Ishikawa (cell line): ENCODE measurements at regions not wholly inside any gene's neighbourhood (a gene's known extent, or its start where the extent isn't known, plus 50 kb on each side); places are given as distances from the start of the nearest gene placed in this dataset.

Experiments
- CEBPB ChIP-seq: IDR thresholded peaks from 2 replicates; pipeline ENCODE4 v1.6.1; 2012
- CREB1 ChIP-seq: IDR thresholded peaks from 2 replicates; pipeline ENCODE4 v1.6.1; 2012; ENCODE audit warnings: low read depth
- EGR1 ChIP-seq: IDR thresholded peaks from 2 replicates; pipeline ENCODE4 v1.6.1; 2012
- EP300 ChIP-seq: IDR thresholded peaks from 2 replicates; pipeline ENCODE4 v1.6.1; 2012; ENCODE audit warnings: borderline replicate concordance
- FOXM1 ChIP-seq: IDR thresholded peaks from 2 replicates; pipeline ENCODE4 v1.6.1; 2012; ENCODE audit warnings: low read depth, borderline replicate concordance
- MAX ChIP-seq: IDR thresholded peaks from 2 replicates; pipeline ENCODE4 v1.6.1; 2012
- NFIC ChIP-seq: IDR thresholded peaks from 2 replicates; pipeline ENCODE4 v1.6.1; 2012
- RAD21 ChIP-seq: IDR thresholded peaks from 2 replicates; pipeline ENCODE4 v1.6.1; 2012; ENCODE audit warnings: low read depth
- REST ChIP-seq: IDR thresholded peaks from 2 replicates; pipeline ENCODE4 v1.6.1; 2012; ENCODE audit warnings: low read depth, mild to moderate bottlenecking
- TAF1 ChIP-seq: IDR thresholded peaks from 2 replicates; pipeline ENCODE4 v1.6.1; 2012; ENCODE audit warnings: low read depth, mild to moderate bottlenecking
- TCF12 ChIP-seq: IDR thresholded peaks from 2 replicates; pipeline ENCODE4 v1.6.1; 2012; ENCODE audit warnings: low read depth
- TEAD4 ChIP-seq: IDR thresholded peaks from 2 replicates; pipeline ENCODE4 v1.6.1; 2012
- USF1 ChIP-seq: IDR thresholded peaks from 2 replicates; pipeline ENCODE4 v1.6.1; 2012
- YY1 ChIP-seq: IDR thresholded peaks from 2 replicates; pipeline ENCODE4 v1.6.1; 2012; ENCODE audit warnings: low read depth
- ZBTB7A ChIP-seq: IDR thresholded peaks from 2 replicates; pipeline ENCODE4 v1.6.1; 2012; ENCODE audit warnings: low read depth

GRCh38 chrX:78603908-78604307 is 55.2 kb downstream of the RTL3 start:
- TF ChIP-seq EGR1, result no peak
- TF ChIP-seq FOXM1, result no peak
- TF ChIP-seq MAX, result no peak
- no peak for TF ChIP-seq EP300
- no peak for TF ChIP-seq ZBTB7A
- no peak for TF ChIP-seq TCF12
- no peak for TF ChIP-seq RAD21
- no peak for TF ChIP-seq TAF1
- no peak for TF ChIP-seq CREB1
- TF ChIP-seq REST, result no peak

- TF ChIP-seq EP300, result no peak
- peak; percentile 31; the same call in 1 of the 2 replicates for TF ChIP-seq RAD21
Measured at GRCh38 chrX:78595901-78596502, 63.1 kb downstream of the RTL3 start.

GRCh38 chrX:78593701-78594100 is 65.4 kb downstream of the RTL3 start:
- TF ChIP-seq USF1 (no peak), MAX (no peak), TCF12 (no peak), RAD21 (no peak), CREB1 (no peak), FOXM1 (no peak), YY1 (no peak)

- no peak for TF ChIP-seq RAD21
- TF ChIP-seq REST, result no peak
- TF ChIP-seq EGR1, result no peak
- TF ChIP-seq FOXM1, result no peak
- no peak for TF ChIP-seq CREB1
- no peak for TF ChIP-seq ZBTB7A
- no peak for TF ChIP-seq CEBPB
- no peak for TF ChIP-seq YY1
- TF ChIP-seq NFIC, result no peak
- TF ChIP-seq EP300, result no peak
Measured at GRCh38 chrX:78592030-78592429, 67.1 kb downstream of the RTL3 start.

- TF ChIP-seq CREB1 (no peak), ZBTB7A (no peak), YY1 (no peak), TCF12 (no peak), NFIC (no peak), CEBPB (no peak), MAX (no peak), TEAD4 (no peak), REST (no peak), USF1 (no peak), TAF1 (no peak), EP300 (no peak), FOXM1 (no peak), EGR1 (no peak)
Measured at GRCh38 chrX:78574306-78574705, 84.8 kb downstream of the RTL3 start.
